Uterus (tissue), 3 donors: ENCODE measurements at regions not wholly inside any gene's neighbourhood (a gene's known extent, or its start where the extent isn't known, plus 50 kb on each side); places are given as distances from the start of the nearest gene placed in this dataset.

Experiments
- DNase-seq, 2 donors: peaks; one replicate each; pipeline ENCODE4 v3.0.0-alpha.2; 2019 to 2020
- H3K27ac ChIP-seq, 2 donors: fragments of 200-600 bp; sonication (generic); 1 replicate in 1 of 2; 2 replicates in 1 of 2; pipeline ENCODE4 v1.5.1; 2016 to 2018
- H3K27me3 ChIP-seq, 2 donors: fragments of 200-600 bp; sonication (generic); one replicate each; pipeline ENCODE4 v1.5.1; 2018 to 2019; ENCODE audit warnings: control low read depth in 1 of 2
- H3K36me3 ChIP-seq, 2 donors: fragments of 200-600 bp; sonication (generic); one replicate each; pipeline ENCODE4 v1.5.1; 2019; ENCODE audit warnings: control low read depth in 1 of 2
- H3K4me1 ChIP-seq, 2 donors: fragments of 200-600 bp; sonication (generic); one replicate each; pipeline ENCODE4 v1.5.1; 2018 to 2019; ENCODE audit warnings: control low read depth in 1 of 2
- H3K4me3 ChIP-seq, 2 donors: fragments of 200-600 bp; sonication (generic); 1 replicate in 1 of 2; 2 replicates in 1 of 2; pipeline ENCODE4 v1.5.1; 2018 to 2019; ENCODE audit warnings: mild to moderate bottlenecking in 1 of 2
- H3K9me3 ChIP-seq, 2 donors: fragments of 200-600 bp; sonication (generic); one replicate each; pipeline ENCODE4 v1.5.1; 2019; ENCODE audit warnings: control low read depth in 1 of 2
- POLR2A ChIP-seq, 2 donors: fragments of 450-650 bp; IDR thresholded peaks; one replicate each; pipeline ENCODE4 v1.6.1; 2016; ENCODE audit warnings: antibody characterized with exemption in 2 of 2, mild to moderate bottlenecking in 1 of 2, moderate library complexity in 1 of 2
- intact Hi-C: fragments of 100-400 bp; cut with DNase I; formaldehyde crosslinking; loops from one replicate; pipeline ENCODE4 v1.15.1; 2023; ENCODE audit warnings: low total_unique reads
- TF ChIP-seq, protein P1 (sequence below), 4 experiments: fragments of 200-600 bp in 2 of 4; fragments of 450-650 bp in 2 of 4; sonication (generic) in 2 of 4; IDR thresholded peaks; one replicate each; pipeline ENCODE4 v1.5.1; 2016 to 2019; ENCODE audit warnings: antibody characterized with exemption in 4 of 4, mild to moderate bottlenecking in 2 of 4, moderate library complexity in 1 of 4
- donor health status: DM: yes; HTN: yes; CAD: no.

GRCh38 chr3:124514683-124515082 lies 215.6 kb upstream of the UMPS start:
- no peaks in the 10 kb centered on the region for H3K9me3 ChIP-seq
- no peak overlapping the region for H3K27ac ChIP-seq
- no peaks in the 10 kb centered on the region for H3K36me3 ChIP-seq
- no peak for TF ChIP-seq POLR2A (IDR thresholded peaks at IDR 0.05)
- TF ChIP-seq, protein P1, sequence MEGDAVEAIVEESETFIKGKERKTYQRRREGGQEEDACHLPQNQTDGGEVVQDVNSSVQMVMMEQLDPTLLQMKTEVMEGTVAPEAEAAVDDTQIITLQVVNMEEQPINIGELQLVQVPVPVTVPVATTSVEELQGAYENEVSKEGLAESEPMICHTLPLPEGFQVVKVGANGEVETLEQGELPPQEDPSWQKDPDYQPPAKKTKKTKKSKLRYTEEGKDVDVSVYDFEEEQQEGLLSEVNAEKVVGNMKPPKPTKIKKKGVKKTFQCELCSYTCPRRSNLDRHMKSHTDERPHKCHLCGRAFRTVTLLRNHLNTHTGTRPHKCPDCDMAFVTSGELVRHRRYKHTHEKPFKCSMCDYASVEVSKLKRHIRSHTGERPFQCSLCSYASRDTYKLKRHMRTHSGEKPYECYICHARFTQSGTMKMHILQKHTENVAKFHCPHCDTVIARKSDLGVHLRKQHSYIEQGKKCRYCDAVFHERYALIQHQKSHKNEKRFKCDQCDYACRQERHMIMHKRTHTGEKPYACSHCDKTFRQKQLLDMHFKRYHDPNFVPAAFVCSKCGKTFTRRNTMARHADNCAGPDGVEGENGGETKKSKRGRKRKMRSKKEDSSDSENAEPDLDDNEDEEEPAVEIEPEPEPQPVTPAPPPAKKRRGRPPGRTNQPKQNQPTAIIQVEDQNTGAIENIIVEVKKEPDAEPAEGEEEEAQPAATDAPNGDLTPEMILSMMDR (IDR thresholded peaks at IDR 0.05) = no peak
- no peak overlapping the region for H3K4me3 ChIP-seq
- DNase-seq = no peak
- H3K4me1 ChIP-seq = no peaks in the 10 kb centered on the region
- no peaks in the 10 kb centered on the region for H3K27me3 ChIP-seq
- intact Hi-C loops = no loop called here

DNA sequence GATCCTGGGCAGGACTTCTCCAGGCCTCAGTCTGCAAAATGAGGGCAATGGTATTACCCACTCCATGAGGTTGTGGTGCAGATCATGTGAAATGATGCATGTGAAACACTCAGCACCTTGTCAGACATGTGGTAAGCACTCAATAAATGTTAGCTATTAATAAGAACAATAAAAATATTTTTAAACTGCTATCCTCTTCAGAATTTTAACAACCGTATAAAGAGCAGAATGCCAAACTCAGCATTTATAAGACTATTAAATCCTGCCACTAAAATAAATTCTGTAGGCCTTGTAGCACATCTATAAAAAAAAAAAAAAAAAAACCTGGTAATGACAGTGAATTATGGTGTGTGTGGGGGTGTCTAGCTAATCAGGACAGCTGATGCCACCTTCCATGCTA lies 213.9 kb upstream of the UMPS start:
- TF ChIP-seq, protein P1 (IDR thresholded peaks at IDR 0.05) = no peak
- no peak for TF ChIP-seq POLR2A (IDR thresholded peaks at IDR 0.05)
- Histone ChIP-seq H3K9me3 (no peaks in the 10 kb centered on the region), H3K27ac (no peak overlapping the region), H3K36me3 (no peaks in the 10 kb centered on the region), H3K4me1 (no peaks in the 10 kb centered on the region), H3K4me3 (no peak overlapping the region), H3K27me3 (no peaks in the 10 kb centered on the region)
- DNase-seq = no peak
- intact Hi-C loops = no loop called here

DNA sequence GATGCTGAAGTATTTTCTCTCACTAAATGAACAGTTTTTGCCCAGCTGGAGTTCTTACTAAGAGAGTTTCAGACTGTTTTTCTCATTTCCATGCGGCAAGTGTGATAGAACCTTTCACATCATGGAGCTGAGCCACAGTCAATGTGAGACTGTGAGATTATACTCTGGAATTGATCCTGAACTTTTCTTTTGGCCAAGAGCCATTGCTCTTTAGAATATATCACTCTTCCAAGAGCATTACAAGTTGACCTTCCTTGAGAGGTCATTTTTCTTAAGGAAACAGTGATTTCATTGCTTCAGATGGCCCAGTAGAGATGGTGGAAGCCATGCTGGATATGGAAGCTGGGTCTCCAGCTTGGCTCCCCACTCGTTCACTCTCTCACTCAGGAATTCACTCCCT lies 212.9 kb upstream of the UMPS start:
- no peaks in the 10 kb centered on the region for H3K4me1 ChIP-seq
- intact Hi-C loops = no loop called here
- DNase-seq = no peak
- no peaks in the 10 kb centered on the region for H3K9me3 ChIP-seq
- TF ChIP-seq, protein P1 (IDR thresholded peaks at IDR 0.05) = no peak
- no peak for TF ChIP-seq POLR2A (IDR thresholded peaks at IDR 0.05)
- H3K36me3 ChIP-seq = no peaks in the 10 kb centered on the region
- no peak overlapping the region for H3K27ac ChIP-seq
- H3K4me3 ChIP-seq = no peak overlapping the region
- H3K27me3 ChIP-seq = no peaks in the 10 kb centered on the region

GRCh38 chr3:124518350-124518749 lies 211.9 kb upstream of the UMPS start:
- DNase-seq = no peak
- Histone ChIP-seq H3K27me3 (no peaks in the 10 kb centered on the region), H3K9me3 (no peaks in the 10 kb centered on the region)

GRCh38 chr3:124519591-124520194 lies 210.6 kb upstream of the UMPS start:
- H3K4me3 ChIP-seq = no peak overlapping the region
- no peak for DNase-seq
- no peaks in the 10 kb centered on the region for H3K9me3 ChIP-seq
- no peak for TF ChIP-seq POLR2A (IDR thresholded peaks at IDR 0.05)
- TF ChIP-seq, protein P1 (IDR thresholded peaks at IDR 0.05) = no peak
- no peaks in the 10 kb centered on the region for H3K27me3 ChIP-seq
- intact Hi-C loops = no loop called here
- no peaks in the 10 kb centered on the region for H3K36me3 ChIP-seq
- no peaks in the 10 kb centered on the region for H3K4me1 ChIP-seq
- no peak overlapping the region for H3K27ac ChIP-seq

More at GRCh38 chr3:124518350-124518749, 211.9 kb upstream of the UMPS start:
- intact Hi-C loops = no loop called here
- no peaks in the 10 kb centered on the region for H3K36me3 ChIP-seq
- no peak overlapping the region for H3K4me3 ChIP-seq
- TF ChIP-seq POLR2A (IDR thresholded peaks at IDR 0.05) = no peak
- TF ChIP-seq, protein P1 (IDR thresholded peaks at IDR 0.05) = no peak
- H3K4me1 ChIP-seq = no peaks in the 10 kb centered on the region
- no peak overlapping the region for H3K27ac ChIP-seq
